A673 (cell line): ENCODE measurements at regions not wholly inside any gene's neighbourhood (a gene's known extent, or its start where the extent isn't known, plus 50 kb on each side); places are given as distances from the start of the nearest gene placed in this dataset.

Source experiments
- CTCF ChIP-seq: fragments of 300-800, 200-600 bp; sonication (generic); conservative IDR thresholded peaks from 2 replicates; pipeline ENCODE4 v1.5.1; 2017; ENCODE audit warnings: low read depth, mild to moderate bottlenecking, antibody characterized with exemption, low read length, moderate library complexity, mixed read lengths
- EZH2 ChIP-seq: fragments of 200-600 bp; sonication (generic); IDR thresholded peaks from 2 replicates; pipeline ENCODE4 v1.6.1; 2017; ENCODE audit warnings: borderline replicate concordance, low read depth, mild to moderate bottlenecking, mixed read lengths, antibody characterized with exemption, low read length; ENCODE audit not compliant: poor library complexity, severe bottlenecking

GRCh38 chr16:75997606-75998005 lies 271.3 kb upstream of the CPHXL start:
- TF ChIP-seq CTCF (no peak), EZH2 (no peak)
